ENCODE measurements at regions not wholly inside any gene's neighbourhood (a gene's known extent, or its start where the extent isn't known, plus 50 kb on each side); places are given as distances from the start of the nearest gene placed in this dataset.

DNA sequence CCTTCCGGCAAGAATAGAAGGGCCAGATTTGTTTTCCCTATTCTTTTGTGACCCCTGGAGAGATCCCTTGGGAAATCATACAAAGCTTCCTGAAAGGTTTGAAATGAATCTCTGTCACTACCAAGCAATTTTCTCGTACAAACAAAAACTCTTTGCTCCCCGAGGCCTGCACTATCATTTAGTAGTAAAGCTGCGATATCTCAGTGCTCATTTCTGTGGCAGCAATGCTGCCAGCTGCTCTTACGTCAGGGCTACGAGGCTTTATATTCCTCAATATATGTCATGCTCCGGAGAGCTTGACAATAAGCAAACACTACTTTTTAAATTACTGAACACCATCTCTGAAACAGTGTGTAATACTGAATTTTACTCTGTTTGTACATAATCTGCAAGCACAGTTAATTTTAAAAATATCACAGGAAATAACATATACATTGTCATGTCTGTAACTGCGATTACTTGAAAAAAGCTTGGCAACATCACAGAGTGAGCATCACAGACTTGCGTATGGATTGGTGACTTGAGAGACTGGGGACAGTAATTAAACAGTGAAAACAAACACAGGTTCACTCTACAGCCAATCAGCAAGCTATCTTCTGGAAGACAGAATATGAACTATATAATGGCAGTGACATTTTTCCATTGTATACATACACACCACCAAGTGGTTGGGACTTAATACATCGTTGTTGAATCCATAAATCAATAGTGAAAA, 403.3 kb upstream of the NETO1 start:
- intact Hi-C loops (cut with DNase I) = no loop called here
- H3K9me3 ChIP-seq = no peaks in the 10 kb centered on the region
- TF ChIP-seq, protein P1, sequence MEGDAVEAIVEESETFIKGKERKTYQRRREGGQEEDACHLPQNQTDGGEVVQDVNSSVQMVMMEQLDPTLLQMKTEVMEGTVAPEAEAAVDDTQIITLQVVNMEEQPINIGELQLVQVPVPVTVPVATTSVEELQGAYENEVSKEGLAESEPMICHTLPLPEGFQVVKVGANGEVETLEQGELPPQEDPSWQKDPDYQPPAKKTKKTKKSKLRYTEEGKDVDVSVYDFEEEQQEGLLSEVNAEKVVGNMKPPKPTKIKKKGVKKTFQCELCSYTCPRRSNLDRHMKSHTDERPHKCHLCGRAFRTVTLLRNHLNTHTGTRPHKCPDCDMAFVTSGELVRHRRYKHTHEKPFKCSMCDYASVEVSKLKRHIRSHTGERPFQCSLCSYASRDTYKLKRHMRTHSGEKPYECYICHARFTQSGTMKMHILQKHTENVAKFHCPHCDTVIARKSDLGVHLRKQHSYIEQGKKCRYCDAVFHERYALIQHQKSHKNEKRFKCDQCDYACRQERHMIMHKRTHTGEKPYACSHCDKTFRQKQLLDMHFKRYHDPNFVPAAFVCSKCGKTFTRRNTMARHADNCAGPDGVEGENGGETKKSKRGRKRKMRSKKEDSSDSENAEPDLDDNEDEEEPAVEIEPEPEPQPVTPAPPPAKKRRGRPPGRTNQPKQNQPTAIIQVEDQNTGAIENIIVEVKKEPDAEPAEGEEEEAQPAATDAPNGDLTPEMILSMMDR (IDR thresholded peaks at IDR 0.05) = no peak
- TF ChIP-seq POLR2AphosphoS5 (IDR thresholded peaks at IDR 0.05) = no peak
- TF ChIP-seq EP300 (IDR thresholded peaks at IDR 0.05) = no peak
- TF ChIP-seq POLR2A (IDR thresholded peaks at IDR 0.05; ENCODE audit: low read depth) = no peak
- DNase-seq (ENCODE audit: extremely low spot score) = no peak
- H3K4me1 ChIP-seq = no peaks in the 10 kb centered on the region
- H3K36me3 ChIP-seq = no peaks in the 10 kb centered on the region
- 53% methylated on average over 10 of the region's 10 CpGs for whole genome bisulfite sequencing
- no peak overlapping the region for H3K27ac ChIP-seq (replicated peaks in 1 of 4)
- no peak overlapping the region for H3K4me3 ChIP-seq
- H3K27me3 ChIP-seq = no peaks in the 10 kb centered on the region

DNA sequence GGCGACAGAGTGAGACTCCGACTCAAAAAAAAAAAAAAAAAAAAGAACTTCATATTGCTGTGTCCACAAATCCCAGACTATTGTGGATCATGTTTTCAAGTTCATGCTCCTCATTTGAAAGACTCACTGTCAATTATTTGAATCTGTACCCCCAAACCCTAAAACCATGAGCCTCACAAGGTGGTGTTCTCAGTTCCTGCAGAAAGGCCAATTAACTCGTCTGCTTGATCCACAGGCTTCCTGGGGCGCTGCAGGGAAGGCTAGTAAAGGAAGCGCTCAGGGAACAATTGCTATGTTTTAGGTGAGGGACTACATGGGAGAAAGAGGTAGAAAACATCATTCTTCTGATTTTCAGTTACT, 396.8 kb upstream of the NETO1 start:
- intact Hi-C loops (cut with DNase I) = no loop called here
- Histone ChIP-seq H3K36me3 (no peaks in the 10 kb centered on the region), H3K27me3 (no peaks in the 10 kb centered on the region), H3K9me3 (no peaks in the 10 kb centered on the region), H3K4me1 (no peaks in the 10 kb centered on the region), H3K4me3 (no peak overlapping the region), H3K27ac (replicated peaks in 1 of 4) (no peak overlapping the region)
- no peak for DNase-seq (ENCODE audit: extremely low spot score)
- WGBS = 83% methylated on average over 3 of the region's 5 CpGs
- TF ChIP-seq, protein P1 (IDR thresholded peaks at IDR 0.05) = no peak
- TF ChIP-seq EP300 (IDR thresholded peaks at IDR 0.05) (no peak), POLR2A (IDR thresholded peaks at IDR 0.05; ENCODE audit: low read depth) (no peak), POLR2AphosphoS5 (IDR thresholded peaks at IDR 0.05) (no peak)

DNA sequence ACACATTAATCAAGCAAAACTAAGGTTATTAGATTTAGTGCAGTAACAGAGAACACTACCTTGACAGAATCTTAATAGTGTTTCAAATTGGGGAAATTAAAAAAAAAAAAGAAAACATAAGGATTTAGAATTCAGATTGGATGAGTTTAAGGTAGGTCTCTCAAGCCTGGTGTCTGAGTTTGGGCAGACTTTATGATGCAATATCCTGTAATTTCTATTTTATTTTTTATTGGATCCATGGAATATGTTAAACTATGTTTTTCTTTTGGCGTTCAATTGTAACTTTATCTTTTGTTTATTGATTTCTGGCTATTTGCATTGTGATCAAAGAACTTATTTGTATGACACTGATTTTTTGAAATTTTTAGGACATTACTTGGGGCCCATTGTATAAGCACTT, 394.1 kb upstream of the NETO1 start:
- Histone ChIP-seq H3K36me3 (no peaks in the 10 kb centered on the region), H3K9me3 (no peaks in the 10 kb centered on the region), H3K4me3 (no peak overlapping the region), H3K27ac (replicated peaks in 1 of 4) (no peak overlapping the region), H3K27me3 (no peaks in the 10 kb centered on the region), H3K4me1 (no peaks in the 10 kb centered on the region)
- no peak for DNase-seq (ENCODE audit: extremely low spot score)
- WGBS = 91% methylated on average over 1 of the region's 1 CpG
- intact Hi-C loops (cut with DNase I) = no loop called here
- no peak for TF ChIP-seq EP300 (IDR thresholded peaks at IDR 0.05)
- TF ChIP-seq, protein P1 (IDR thresholded peaks at IDR 0.05) = no peak
- TF ChIP-seq POLR2AphosphoS5 (IDR thresholded peaks at IDR 0.05) = no peak
- no peak for TF ChIP-seq POLR2A (IDR thresholded peaks at IDR 0.05; ENCODE audit: low read depth)

DNA sequence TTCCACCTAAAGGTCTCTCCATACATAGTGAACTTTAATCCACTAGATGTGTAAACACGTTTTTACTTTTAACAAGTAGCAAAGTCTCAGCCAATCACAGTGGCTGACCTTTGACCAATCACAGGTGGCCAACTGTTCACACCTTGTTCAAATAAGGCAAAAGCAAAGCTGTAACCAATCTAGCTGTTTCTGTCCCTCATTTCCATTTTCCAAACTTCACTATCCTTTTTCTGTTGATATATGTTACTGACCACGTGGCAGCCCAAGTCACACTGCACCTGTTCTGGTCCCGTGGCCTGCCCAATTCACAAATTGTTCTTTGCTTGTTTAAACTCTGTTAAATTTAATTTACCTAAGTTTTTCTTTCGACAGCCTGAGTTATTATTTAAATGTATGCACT, 393.5 kb upstream of the NETO1 start:
- TF ChIP-seq POLR2AphosphoS5 (IDR thresholded peaks at IDR 0.05) (no peak), POLR2A (IDR thresholded peaks at IDR 0.05; ENCODE audit: low read depth) (no peak), EP300 (IDR thresholded peaks at IDR 0.05) (no peak)
- TF ChIP-seq, protein P1 (IDR thresholded peaks at IDR 0.05) = no peak
- Histone ChIP-seq H3K36me3 (no peaks in the 10 kb centered on the region), H3K9me3 (no peaks in the 10 kb centered on the region), H3K4me3 (no peak overlapping the region), H3K27me3 (no peaks in the 10 kb centered on the region), H3K4me1 (no peaks in the 10 kb centered on the region), H3K27ac (replicated peaks in 1 of 4) (no peak overlapping the region)
- DNase-seq (ENCODE audit: extremely low spot score) = no peak
- intact Hi-C loops (cut with DNase I) = no loop called here
- 85% methylated on average over 4 of the region's 4 CpGs for WGBS
